GM21381 (cell line): ENCODE measurements at regions not wholly inside any gene's neighbourhood (a gene's known extent, or its start where the extent isn't known, plus 50 kb on each side); places are given as distances from the start of the nearest gene placed in this dataset.

Source experiments
- ATAC-seq: cut with Tn5 transposase; IDR thresholded peaks from one replicate; pipeline ENCODE4 v1.9.1; 2021; ENCODE audit warnings: mild to moderate bottlenecking, moderate library complexity; ENCODE audit not compliant: unreplicated experiment

DNA sequence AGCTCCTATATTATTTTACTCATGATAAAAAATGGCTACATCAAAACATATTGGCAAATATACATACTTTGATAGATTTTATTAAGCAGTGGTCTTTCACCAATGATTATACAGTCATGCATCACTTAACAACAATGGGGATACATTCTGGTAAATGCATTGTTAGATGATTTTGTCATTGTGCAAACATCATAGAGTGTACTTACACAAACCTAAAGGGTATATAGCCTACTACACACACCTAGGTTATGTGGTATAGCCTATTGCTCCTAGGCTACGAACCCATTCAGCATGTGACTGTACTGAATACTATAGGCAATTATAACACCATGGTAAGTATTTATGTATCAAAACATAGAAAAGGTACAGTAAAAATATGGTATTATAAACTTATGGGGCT, 98.9 kb upstream of the IL6 start:
- ATAC-seq: no peak

DNA sequence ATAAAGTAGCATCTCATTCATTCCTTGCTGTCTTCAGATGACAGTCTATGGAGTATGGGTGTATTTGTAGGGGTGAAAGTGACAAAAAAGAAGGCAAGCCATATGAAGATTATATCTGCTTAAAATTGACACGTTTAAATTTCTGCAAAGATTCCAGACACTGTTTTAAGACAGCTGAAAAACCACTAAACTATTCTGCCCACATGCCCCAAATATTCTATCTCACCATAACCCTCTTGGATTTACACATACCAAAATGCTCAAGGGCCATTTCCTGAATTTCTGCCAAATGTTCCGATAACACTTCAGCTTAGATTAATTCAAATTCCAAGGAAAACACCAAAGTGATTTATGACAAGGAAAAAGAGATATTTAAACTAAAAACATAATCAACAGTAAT, 99.9 kb upstream of the IL6 start:
- no peak for ATAC-seq

DNA sequence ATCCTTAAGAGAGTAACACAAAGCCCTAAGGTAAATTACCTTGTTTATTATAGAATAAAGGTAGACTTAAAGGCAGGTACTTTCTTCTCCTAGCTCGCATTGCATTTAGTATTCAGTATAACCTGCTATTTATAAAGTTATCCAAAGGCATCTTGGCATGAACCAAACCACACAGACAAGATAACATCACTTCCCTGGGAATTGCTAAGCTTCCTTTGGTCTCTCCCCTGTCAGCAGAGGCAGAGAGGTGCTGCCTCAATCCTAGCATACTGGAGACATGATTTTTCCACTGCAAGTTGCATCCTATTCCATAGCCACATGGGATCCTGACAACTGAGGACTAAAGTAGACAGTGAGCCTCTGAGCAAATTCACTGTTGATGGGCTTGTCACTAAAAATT, 101.7 kb upstream of the IL6 start:
- no peak for ATAC-seq

DNA sequence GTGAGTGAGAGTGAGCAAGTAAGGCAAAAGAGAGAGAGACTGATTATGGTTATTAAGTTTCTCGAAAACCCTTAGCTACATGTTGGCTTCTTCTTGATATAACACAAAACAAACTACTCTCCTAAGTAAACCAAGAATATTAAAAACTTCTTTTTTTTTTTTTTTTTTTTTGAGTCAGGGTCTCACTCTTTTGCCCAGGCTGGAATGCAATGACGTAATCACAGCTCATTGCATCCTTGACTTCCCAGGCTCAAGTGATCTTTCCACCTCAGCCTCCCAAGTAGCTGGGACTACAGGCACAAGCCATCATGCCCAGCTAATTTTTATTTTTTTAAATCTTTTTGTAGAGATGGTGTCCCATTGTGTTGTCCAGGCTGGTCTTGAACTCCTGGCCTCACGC, 102.2 kb upstream of the IL6 start:
- no peak for ATAC-seq

DNA sequence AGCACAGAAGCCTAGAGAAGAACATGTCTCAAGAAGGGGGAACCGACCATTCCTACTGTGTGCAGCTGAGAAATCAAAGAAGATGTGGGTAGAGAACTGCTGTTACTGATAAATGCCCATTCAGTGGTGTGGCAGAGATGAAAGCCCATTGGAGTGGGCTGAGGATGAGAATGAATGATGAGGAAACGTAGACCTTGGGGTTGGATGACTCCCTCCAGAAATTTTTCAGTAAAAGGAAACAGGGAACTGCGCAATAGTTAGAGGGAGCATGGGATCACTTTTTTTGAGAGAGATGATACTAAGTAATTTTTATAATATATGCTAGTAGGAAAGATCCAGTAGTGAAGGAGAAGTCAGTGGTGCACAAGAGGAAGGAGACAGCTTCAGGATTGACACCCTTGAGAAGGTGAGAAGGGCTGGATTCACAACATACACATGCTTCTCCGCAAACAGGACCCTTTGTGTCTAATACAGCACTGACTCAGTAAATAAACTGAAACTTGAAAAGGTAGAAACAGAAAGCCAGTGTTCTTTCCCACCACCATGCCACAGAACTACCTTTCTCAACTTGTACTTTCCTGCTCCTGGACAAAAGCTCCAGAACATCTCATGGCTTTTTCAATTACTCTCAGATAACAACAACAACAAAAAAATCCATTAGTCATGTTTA, 104.7 kb upstream of the IL6 start:
- no peak for ATAC-seq

DNA sequence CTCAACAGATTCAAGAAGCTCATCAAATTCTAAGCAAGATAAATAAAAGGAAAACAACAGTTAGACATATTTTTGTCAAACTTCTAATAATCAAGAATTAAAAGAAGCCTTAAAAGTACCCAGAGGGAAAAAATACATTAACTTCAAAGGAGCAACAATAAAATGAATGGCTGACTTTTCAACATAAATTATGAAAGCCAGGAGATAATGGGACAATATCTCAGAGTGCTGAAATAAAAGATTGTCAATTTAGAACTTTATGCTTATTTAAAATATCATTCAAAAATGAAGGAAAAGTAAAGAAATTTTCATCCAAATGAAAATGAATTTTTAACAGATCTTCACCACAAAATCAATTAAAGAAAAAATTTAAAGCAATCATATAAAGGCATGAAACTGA, 108.5 kb upstream of the IL6 start:
- no peak for ATAC-seq

DNA sequence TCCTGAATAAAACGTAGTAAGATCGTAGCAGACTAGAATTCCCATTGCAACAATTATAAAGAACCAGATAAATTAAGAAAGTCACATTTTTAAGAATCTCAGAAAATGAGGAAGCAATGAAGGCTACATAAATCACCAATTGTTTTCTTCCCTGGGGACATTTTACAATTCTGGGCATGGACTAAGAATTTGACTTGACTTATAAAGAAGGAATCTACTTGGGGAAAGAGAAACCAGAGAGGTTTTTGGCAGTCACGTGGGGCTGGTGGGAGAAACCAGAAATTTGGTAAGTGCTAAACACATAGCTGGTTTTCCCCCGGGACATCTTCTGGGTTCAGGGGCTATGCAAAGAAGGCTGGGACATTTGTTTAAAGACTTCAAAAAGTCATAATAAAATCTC, 109.8 kb upstream of the IL6 start:
- no peak for ATAC-seq

DNA sequence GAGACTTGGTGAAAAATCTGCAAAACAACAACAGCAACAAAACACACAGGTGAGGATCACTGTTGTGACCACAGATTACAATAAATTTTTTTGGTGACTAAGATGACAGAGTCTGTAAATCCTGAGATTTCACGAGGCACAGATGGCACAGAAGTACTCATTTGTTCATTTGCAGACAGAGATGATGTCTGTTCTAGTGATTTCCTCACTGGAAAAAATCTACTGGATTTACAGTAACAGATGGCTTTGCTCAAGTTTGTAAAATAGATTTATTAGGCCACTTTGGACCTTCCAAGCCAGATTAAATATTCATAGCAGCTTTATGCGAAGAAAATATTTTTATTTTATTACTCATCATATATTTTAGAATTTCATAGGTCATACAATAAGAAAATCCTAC, 113.5 kb upstream of the IL6 start:
- no peak for ATAC-seq

DNA sequence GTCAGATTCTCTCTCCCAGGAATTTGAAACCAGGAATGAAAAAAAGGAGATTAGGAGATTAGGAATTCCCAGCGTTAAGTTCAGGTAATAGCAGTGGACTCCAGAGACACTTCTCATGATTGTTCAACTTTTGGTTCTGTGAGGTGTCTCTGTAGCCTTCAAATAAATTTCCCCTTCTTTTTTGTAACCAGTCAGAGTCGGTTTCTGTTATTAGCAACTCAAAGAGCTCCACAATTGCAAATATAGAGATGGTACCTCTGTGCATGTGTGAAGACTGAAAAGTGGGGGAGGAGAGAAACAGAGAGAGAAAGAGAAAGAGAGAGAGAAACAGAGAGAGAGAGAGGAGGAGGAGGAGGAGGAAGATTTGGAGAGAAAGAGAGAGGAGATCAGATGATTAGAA, 112.8 kb upstream of the STEAP1B start:
- ATAC-seq: no peak

DNA sequence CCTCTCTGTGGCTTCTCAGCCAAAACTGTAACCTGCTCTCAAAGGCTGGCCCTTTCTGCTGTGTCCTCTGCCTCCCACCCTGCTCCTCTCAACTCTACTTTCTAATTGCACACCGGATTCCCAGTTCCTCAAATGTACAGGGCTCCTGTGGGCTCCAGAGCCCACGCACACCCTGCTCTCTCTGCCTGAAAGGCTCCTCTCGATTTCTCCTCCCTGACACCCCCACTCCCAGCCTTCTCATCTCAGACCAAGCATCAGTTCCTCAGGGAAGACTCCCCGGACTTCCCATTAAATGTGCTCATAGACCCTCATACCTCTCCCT, 111.7 kb upstream of the STEAP1B start:
- ATAC-seq: no peak

DNA sequence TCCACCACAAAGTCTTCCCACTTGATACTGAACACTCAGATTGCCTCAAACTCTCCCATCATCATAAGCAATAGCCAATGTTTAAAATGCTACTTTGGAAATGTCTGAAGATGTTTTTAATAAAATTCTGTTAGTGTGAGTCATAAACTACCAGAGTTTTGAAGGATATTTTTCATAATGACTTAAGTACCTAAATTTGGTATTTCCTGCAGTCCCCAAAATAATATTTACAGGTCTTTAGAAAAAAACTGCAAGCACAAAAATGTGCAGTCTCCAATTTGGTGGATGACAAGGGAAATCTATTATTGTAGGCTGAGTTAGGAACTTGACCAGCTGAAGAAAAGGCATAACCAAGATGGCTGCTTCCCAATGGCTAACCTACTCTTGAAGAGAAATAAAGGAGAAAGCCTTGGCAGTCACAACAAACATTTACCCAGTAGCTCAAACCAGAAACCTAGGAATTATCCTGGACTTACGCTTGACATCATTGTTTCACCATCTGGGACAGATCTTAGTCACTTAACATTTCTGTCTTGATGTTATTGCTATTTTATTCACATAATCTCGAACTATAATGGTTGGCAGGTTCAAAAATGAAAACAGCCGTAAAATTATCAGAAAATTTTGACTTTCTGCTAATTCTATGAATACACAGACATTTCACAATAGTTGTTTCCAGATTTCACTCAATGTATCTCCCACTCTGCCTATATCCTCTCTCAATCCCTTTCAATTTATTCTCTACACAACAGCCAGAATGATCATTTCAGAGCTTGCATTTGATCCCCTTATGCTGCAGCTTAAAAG, 111.2 kb upstream of the STEAP1B start:
- no peak for ATAC-seq

DNA sequence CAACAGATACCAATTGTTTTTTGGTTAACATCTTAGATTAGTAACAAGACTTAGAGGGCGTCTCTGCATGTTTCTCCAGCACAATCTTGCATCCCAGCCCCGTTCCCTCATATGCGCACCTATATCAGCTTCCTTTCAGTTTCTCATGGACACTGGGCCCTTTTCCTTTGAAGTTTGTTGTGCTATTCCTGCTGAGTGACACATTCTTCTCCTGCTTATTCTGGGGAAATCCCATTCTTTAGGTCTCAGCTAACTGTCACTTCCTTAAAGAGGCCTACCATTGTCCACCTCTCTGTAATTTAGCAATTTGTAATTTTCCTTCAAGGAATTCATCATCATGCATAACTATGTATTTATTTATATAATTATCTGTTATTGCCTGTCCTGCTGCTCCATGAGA, 110.3 kb upstream of the STEAP1B start:
- ATAC-seq: no peak

DNA sequence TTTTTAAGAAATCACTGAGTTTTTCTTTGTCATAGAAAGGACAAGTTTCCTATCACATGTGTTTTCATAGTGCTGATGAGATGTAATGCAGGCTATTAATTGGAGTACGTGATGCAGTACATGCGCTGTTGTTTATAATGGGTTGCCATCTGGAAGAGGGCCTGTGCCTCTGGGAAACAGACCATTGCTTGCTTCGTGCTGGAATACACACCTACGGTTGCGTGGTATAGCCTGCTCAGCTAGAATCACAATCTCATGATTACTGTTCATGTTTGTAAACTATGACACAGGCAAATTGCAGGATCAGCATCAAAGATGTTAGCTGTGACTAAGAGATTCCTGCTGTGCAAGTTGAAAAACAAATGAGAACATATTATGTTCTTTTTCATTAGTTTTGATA, 107.2 kb upstream of the STEAP1B start:
- ATAC-seq: no peak

DNA sequence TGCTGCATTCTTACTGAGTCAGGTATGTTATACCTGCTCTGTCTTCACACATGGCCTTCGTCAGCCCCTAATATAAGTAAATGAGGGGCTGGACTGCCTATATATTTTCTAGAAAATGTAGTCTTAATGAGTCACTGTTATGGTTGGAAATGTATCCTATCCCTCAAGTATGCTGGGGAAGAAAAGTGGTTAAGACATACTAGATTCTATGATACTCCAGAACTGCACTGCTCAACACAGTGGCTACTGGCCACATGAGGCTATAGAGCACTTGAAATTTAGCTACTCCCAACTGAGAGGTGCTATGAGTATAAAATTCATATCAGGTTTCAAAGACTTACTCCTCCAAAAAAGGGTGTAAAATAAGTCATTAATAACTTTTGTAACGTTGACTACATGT, 104.3 kb upstream of the STEAP1B start:
- no peak for ATAC-seq

DNA sequence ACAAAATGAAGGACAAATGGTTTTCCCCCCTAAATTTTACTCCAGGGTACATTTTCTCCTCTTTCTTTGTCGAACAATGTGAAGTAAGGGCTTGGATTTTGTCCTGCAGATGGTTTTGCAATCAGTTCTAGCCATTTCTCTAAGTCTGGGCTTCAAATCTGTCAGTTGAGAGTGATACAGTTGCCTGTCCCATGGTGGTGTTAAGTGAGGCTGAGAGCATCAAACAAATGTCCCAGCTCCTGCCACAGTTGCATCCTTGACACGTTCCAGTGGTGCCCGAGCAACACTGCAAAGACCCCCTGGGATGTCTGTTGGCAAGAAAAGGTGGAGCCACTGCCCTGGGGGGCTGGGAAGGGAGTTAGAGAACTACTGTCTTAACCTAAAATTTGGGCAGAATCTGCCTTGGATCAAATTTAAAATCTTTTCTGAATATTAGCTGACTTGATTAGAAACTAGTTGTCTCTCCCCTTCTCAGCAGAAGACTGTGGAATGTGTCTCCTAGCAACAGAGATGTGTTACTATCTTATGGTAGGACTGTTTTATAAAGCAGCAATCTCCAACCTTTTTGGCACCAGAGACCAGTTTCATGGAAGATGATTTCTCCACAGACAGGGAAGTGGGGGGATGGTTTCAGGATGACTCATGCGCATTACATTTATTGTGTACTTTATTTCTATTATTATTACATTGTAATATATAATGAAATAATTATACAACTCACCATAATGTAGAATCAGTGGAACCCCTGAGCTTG, 102.0 kb upstream of the STEAP1B start:
- no peak for ATAC-seq

DNA sequence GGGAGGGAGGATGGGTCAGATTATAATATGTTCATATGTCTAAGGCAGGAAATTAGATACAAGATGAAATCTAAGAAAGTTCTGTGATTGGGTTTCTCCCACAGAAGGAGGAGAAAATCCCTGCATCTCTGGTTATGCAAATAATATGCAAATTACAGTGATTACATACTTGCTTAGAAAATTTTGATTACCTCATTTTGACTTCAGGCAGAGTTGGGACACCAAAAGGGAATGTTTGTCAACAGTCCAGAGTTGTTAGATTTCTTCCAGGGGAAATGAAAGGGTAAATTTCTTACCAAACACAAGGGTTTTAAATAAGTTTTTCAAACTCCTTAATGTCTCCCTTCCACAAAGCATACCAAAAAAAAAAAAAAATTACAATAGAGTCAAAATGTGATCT, 101.4 kb upstream of the STEAP1B start:
- ATAC-seq: no peak

DNA sequence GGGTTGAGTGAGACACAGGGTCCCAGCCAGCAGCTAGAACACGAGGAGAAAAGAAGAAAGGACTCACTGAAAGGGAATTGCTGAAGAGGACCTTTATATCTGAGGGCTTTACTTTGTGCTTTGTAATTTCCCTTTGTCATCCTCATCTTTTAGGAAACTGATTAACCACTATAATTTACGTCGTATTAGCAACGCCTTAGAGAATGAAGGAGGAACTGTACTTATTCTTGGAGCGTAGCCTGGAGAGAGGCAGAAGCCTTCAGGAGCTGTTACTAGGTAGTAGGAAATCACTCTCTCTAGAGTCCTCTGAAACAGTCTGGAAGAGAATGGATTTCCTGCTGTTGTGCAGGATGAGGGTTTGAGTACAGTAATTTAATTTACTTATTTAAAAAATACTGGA, 101.0 kb upstream of the STEAP1B start:
- no peak for ATAC-seq

DNA sequence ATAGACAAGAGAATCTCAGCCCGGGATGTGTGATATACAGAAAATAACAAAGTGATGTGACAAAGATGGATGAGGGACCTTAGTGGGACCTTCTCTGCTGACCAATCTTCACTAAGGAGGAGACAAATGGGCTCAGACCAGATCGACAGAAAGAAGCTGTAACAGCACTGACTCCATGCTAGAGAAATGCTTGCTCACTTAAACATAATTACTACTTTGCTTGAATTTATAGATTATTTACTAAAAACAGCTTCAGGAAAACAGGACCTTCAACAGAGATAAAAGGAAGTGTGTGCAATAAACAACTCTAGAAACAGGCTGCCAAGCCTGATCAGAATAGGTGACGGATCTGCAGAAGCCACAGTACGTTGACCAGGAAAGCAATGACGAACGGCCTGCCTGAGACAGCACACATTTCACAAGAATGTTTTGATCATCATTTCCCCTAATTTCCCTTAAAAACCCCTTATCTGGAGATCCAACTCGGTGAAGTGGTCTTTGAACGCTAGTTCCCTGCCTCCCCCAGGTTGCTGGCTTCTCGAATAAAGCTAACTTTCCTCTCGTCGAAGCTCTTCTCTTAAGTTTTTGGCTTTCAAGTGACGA, 98.4 kb upstream of the STEAP1B start:
- no peak for ATAC-seq

DNA sequence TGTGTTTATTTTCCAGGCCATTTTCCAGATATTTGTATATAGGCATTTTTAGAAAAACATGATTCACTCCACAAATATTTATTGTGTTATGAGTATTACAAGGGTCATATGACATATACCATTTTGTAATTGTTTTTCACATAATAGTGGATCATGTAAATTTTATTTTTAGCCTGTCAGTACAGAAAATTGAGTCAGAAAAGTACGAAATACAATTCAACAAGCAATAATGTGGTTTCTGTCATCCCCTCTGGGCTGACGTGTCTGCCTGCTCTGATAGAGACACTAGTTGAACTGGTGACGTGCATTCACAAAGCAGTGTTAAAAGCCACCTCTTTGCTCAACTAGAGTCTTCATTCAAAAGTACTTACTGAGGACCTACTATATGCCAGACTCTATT, 97.9 kb upstream of the STEAP1B start:
- ATAC-seq: no peak

DNA sequence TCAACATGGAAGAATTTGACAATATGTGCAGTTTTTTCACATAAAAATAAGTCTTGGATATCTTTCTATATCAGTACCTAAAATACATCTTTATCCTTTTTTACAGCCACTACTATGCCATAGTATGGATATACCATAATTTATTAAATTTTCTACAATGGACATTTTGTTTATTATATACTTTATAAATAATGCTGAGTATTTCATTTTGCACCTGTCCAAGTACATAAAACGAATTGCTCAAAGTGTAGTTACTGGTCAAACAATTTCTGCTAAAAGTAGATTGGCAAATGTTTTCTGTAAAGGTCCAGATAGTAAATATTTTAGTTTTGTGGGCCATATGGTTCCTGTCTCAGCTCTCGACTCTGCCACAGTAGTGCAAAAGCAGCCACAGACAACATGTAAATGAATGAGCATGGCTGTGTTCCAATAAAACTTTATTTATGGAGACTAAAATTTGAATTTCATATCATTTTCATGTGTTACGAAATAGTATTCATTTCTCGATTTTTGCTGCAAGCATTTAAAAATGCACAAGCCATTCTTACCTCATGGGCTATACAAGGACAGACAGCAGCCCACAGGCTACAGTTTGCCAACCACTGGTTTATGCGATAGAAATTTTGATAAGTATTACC, 96.9 kb upstream of the STEAP1B start:
- no peak for ATAC-seq

DNA sequence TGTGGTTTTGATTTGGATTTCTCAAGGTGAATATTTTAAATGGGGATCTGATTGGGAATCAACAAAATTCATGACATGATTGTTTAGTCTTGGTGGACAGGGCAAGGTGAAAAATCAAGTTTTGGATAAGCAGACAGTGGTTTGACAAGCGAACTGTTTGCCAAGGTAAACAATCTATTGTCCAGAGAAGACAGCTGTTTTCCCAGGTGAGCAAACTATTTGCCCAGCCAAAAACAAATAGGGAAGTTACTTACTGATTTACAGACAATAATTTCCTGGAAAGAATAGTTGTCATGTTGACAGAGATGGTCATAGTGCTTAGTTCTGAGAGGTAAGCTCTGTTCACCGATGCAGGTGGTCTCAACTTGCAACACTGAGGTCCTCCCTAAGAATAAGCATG, 94.0 kb upstream of the STEAP1B start:
- no peak for ATAC-seq
